ENCODE measurements at regions not wholly inside any gene's neighbourhood (a gene's known extent, or its start where the extent isn't known, plus 50 kb on each side); places are given as distances from the start of the nearest gene placed in this dataset.

GRCh38 chr7:25861601-25862260, 290.3 kb upstream of the NFE2L3 start:
- no peak for DNase-seq (ENCODE audit: low read depth)
- TF ChIP-seq, protein P1, sequence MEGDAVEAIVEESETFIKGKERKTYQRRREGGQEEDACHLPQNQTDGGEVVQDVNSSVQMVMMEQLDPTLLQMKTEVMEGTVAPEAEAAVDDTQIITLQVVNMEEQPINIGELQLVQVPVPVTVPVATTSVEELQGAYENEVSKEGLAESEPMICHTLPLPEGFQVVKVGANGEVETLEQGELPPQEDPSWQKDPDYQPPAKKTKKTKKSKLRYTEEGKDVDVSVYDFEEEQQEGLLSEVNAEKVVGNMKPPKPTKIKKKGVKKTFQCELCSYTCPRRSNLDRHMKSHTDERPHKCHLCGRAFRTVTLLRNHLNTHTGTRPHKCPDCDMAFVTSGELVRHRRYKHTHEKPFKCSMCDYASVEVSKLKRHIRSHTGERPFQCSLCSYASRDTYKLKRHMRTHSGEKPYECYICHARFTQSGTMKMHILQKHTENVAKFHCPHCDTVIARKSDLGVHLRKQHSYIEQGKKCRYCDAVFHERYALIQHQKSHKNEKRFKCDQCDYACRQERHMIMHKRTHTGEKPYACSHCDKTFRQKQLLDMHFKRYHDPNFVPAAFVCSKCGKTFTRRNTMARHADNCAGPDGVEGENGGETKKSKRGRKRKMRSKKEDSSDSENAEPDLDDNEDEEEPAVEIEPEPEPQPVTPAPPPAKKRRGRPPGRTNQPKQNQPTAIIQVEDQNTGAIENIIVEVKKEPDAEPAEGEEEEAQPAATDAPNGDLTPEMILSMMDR (IDR thresholded peaks at IDR 0.05; ENCODE audit: control insufficient read depth, insufficient read depth, low read depth, low read length, missing control alignments) = no peak
- H3K4me3 ChIP-seq (ENCODE audit: control insufficient read depth, low read depth, low read length) = no peak overlapping the region; the same call in none of the 2 replicates

- no peak overlapping the region for H3K4me3 ChIP-seq (ENCODE audit: control insufficient read depth, low read depth, low read length)
- TF ChIP-seq, protein P1 (IDR thresholded peaks at IDR 0.05; ENCODE audit: control insufficient read depth, insufficient read depth, low read depth, low read length, missing control alignments) = no peak
- peak; percentile 100 for DNase-seq (ENCODE audit: low read depth)
Measured at GRCh38 chr7:25862261-25863004, 289.6 kb upstream of the NFE2L3 start.

- H3K4me3 ChIP-seq (ENCODE audit: control insufficient read depth, low read depth, low read length) = no peak overlapping the region
- DNase-seq (ENCODE audit: low read depth) = no peak
- TF ChIP-seq, protein P1 (IDR thresholded peaks at IDR 0.05; ENCODE audit: control insufficient read depth, insufficient read depth, low read depth, low read length, missing control alignments) = no peak
Measured at GRCh38 chr7:25863005-25863728, 288.8 kb upstream of the NFE2L3 start.

DNA sequence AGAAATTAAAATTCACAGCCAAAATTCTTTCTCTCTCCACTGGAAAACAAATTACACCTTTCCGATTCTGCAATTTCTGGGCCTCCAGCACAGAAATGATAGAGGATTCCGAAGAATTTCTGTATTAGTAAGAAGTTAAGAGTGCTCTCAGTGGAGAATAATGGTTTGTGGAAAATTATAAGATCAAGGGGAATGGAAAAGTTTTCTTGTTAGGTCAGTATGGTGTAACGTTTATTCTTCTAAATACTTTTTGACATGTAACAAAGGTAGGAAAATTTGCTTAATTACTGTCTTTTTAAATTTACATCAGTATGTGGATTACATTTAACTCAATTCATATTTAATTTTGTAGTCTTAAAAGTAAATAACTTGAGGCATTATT, 288.3 kb upstream of the NFE2L3 start:
- TF ChIP-seq, protein P1 (IDR thresholded peaks at IDR 0.05; ENCODE audit: control insufficient read depth, insufficient read depth, low read depth, low read length, missing control alignments) = no peak
- H3K4me3 ChIP-seq (ENCODE audit: control insufficient read depth, low read depth, low read length) = no peak overlapping the region
- DNase-seq (ENCODE audit: low read depth) = no peak

DNA sequence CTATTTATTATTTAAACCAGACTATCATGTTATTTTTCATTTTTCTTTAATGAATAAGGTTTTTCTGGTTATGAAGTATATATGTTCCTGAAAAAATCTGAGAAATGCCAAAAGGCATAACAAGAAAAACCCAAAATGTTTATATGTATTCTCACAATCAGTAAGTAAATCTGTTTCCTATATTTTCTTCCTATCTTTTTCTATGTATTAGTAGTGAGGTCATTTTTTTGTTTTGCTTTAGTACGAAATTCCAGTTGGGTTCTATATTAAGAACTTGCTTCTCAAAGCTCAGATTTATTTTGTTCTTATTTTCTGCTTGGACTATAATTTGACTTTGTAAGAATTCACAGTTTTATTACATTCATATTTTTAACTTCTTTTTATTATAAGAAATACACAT, 287.5 kb upstream of the NFE2L3 start:
- TF ChIP-seq, protein P1 (IDR thresholded peaks at IDR 0.05; ENCODE audit: control insufficient read depth, insufficient read depth, low read depth, low read length, missing control alignments) = no peak
- H3K4me3 ChIP-seq (ENCODE audit: control insufficient read depth, low read depth, low read length) = no peak overlapping the region
- DNase-seq (ENCODE audit: low read depth) = no peak

DNA sequence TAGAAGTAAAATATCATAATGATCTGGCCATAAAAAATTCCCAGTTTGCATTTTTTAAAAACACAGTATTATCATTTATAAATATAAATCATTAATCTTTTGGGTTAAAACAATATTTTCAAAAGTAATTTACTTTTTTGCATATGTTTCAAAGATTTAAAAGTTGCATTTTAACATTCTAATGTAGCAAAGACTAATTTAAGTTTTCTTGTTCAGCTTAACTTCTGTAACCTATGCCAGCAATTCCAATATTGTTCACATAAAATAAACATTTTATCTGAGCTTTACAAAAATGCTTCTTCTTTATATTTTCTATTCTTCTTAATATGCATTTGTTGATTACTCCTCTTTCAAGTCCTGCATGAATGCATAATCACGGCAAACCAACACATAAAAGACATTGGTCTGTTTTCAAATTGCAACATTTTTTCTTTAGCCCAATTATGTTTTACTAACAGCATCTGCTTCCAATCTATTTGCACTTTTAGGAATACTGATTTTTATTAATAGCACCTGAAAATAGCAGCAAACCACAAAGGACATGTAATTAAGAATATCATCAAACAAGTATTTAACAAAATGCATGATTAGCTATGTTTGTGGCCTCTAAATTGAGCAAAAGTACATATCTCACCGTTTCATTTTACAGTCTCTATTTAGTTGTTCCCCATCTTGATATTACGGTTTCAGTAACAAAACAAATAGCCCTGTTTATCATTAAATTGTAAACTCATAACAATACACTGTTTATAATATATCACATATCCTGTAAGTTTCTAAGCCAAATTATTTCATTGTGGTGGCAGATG, 286.9 kb upstream of the NFE2L3 start:
- TF ChIP-seq, protein P1 (IDR thresholded peaks at IDR 0.05; ENCODE audit: control insufficient read depth, insufficient read depth, low read depth, low read length, missing control alignments) = no peak
- no peak for DNase-seq (ENCODE audit: low read depth)

More for the DNA sequence above, 286.9 kb upstream of the NFE2L3 start:
- no peak overlapping the region for H3K4me3 ChIP-seq (ENCODE audit: control insufficient read depth, low read depth, low read length)
